GM12878 (cell line): ENCODE measurements at regions not wholly inside any gene's neighbourhood (a gene's known extent, or its start where the extent isn't known, plus 50 kb on each side); places are given as distances from the start of the nearest gene placed in this dataset.

ENCODE experiments used
- ATAC-seq: fragments of 200-7000 bp; cut with Tn5 transposase; 3 replicates; pipeline ENCODE4 v1.9.1; 2020; ENCODE audit warnings: mild to moderate bottlenecking, moderate library complexity
- BruUV-seq: library from RNA; stranded (reverse); fragments of 400-500 nt; replicated peaks from 2 replicates; lab custom pipeline; 2021; lab: Mats Ljungman, UMichigan
- CTCF ChIA-PET: fragments of 300-600 bp; sonication (Branson Sonifier 250); formaldehyde crosslinking; extraction: SDS; loops from one replicate; lab custom pipeline; 2021; ENCODE audit warnings: inconsistent platforms; lab: Yijun Ruan, JAX
- POLR2A ChIA-PET: fragments of 350-600 bp; formaldehyde crosslinking; extraction: SDS; loops from one replicate; lab custom pipeline; 2021; ENCODE audit warnings: inconsistent platforms; lab: Charles Lee
- RAD21 ChIA-PET: fragments of 300-600 bp; sonication (Branson Sonifier 250); formaldehyde crosslinking; loops from one replicate; lab custom pipeline; 2023; ENCODE audit warnings: antibody characterized with exemption; ENCODE audit not compliant: unreplicated experiment; lab: Charles Lee
- SMC1A ChIA-PET: fragments of 300-600 bp; sonication (Branson Sonifier 250); formaldehyde crosslinking; loops from one replicate; lab custom pipeline; 2023; ENCODE audit not compliant: unreplicated experiment, uncharacterized antibody; lab: Charles Lee
- DNase-seq: peaks from one replicate; pipeline ENCODE4 v3.0.0-alpha.2; 2011; ENCODE audit warnings: low read depth, low spot score
- FAIRE-seq: peaks from 3 replicates; lab custom pipeline; 2011; peaks lifted over from hg19 to GRCh38; lab: Jason Lieb, UNC
- H2AFZ ChIP-seq: 2 replicates; pipeline ENCODE4 v1.6.0; 2011; ENCODE audit warnings: low read depth, low read length, control low read depth; ENCODE audit not compliant: control insufficient read depth
- H3K27ac ChIP-seq: 2 replicates; pipeline ENCODE4 v1.5.1; 2011; ENCODE audit warnings: control low read depth; ENCODE audit not compliant: control insufficient read depth, insufficient read depth
- H3K27me3 ChIP-seq, 2 experiments: replicated peaks in 1 of 2; 2 replicates each; pipeline versions ENCODE4 v1.6.0 to v1.6.1; 2011; ENCODE audit warnings: low read length in 1 of 2; ENCODE audit not compliant: control insufficient read depth in 2 of 2, insufficient read depth in 2 of 2
- H3K36me3 ChIP-seq, 2 experiments: 2 replicates each; pipeline ENCODE4 v1.5.1; 2011; ENCODE audit warnings: low read length in 1 of 2; ENCODE audit not compliant: control insufficient read depth in 2 of 2, insufficient read depth in 2 of 2
- H3K4me1 ChIP-seq: 2 replicates; pipeline ENCODE4 v1.6.1; 2011; ENCODE audit warnings: mild to moderate bottlenecking, low read length, moderate library complexity, mixed read lengths; ENCODE audit not compliant: control insufficient read depth, insufficient read depth
- H3K4me2 ChIP-seq: 2 replicates; pipeline ENCODE4 v1.6.0; 2011; ENCODE audit warnings: control low read depth; ENCODE audit not compliant: control insufficient read depth, insufficient read depth
- H3K4me3 ChIP-seq: fragments of 200-600 bp; sonication (generic); 2 replicates; pipeline ENCODE4 v1.5.1; 2016
- H3K79me2 ChIP-seq: 2 replicates; pipeline ENCODE4 v1.6.0; 2011; ENCODE audit warnings: low read length; ENCODE audit not compliant: control insufficient read depth, insufficient read depth
- H3K9ac ChIP-seq: 2 replicates; pipeline ENCODE4 v1.8.0; 2011; ENCODE audit warnings: low read length, control low read depth, mixed read lengths; ENCODE audit not compliant: control insufficient read depth, insufficient read depth
- H3K9me3 ChIP-seq: replicated peaks from 3 replicates; pipeline ENCODE4 v1.5.1; 2011; ENCODE audit warnings: mild to moderate bottlenecking, low read length; ENCODE audit not compliant: control insufficient read depth, insufficient read depth
- H4K20me1 ChIP-seq: 2 replicates; pipeline ENCODE4 v1.6.0; 2011; ENCODE audit not compliant: control insufficient read depth, insufficient read depth
- EED ChIP-seq: sonication (generic); IDR thresholded peaks from 2 replicates; pipeline ENCODE4 v1.6.1; 2016; ENCODE audit warnings: antibody characterized with exemption, low read depth
- EGR1 ChIP-seq, 2 experiments: IDR thresholded peaks; 1 replicate in 1 of 2; 2 replicates in 1 of 2; pipeline ENCODE4 v1.6.1; 2011 to 2012; ENCODE audit warnings: low read depth in 2 of 2, low read length in 2 of 2, borderline replicate concordance in 1 of 2, mild to moderate bottlenecking in 1 of 2, moderate library complexity in 1 of 2
- ETV6 ChIP-seq, 2 experiments: fragments of 450-650 bp in 1 of 2; IDR thresholded peaks in 1 of 2; conservative IDR thresholded peaks in 1 of 2; 2 replicates each; pipeline ENCODE4 v1.6.1; 2014; ENCODE audit warnings: antibody characterized with exemption in 1 of 2, borderline replicate concordance in 1 of 2, low read depth in 1 of 2, mild to moderate bottlenecking in 1 of 2, moderate library complexity in 1 of 2
- IKZF1 ChIP-seq: fragments of 450-650 bp; conservative IDR thresholded peaks from 2 replicates; pipeline ENCODE4 v1.6.1; 2017; ENCODE audit warnings: antibody characterized with exemption, mild to moderate bottlenecking
- IKZF2 ChIP-seq, 2 experiments: fragments of 450-650 bp; IDR thresholded peaks; 2 replicates each; pipeline ENCODE4 v1.6.1; 2017; ENCODE audit warnings: mild to moderate bottlenecking in 2 of 2, moderate library complexity in 2 of 2
- MTA2 ChIP-seq: fragments of 450-650 bp; IDR thresholded peaks from 2 replicates; pipeline ENCODE4 v1.6.1; 2016; ENCODE audit warnings: low read depth, mild to moderate bottlenecking, moderate library complexity
- MTA3 ChIP-seq: IDR thresholded peaks from 2 replicates; pipeline ENCODE4 v1.6.1; 2012; ENCODE audit warnings: low read length, inconsistent platforms, borderline replicate concordance
- MYC ChIP-seq: IDR thresholded peaks from 2 replicates; pipeline ENCODE4 v1.6.1; 2011; ENCODE audit warnings: mild to moderate bottlenecking, low read length, moderate library complexity, inconsistent platforms; ENCODE audit not compliant: insufficient read depth, insufficient replicate concordance, insufficient read length, severe bottlenecking
- NFYA ChIP-seq: IDR thresholded peaks from 2 replicates; pipeline ENCODE4 v1.6.1; 2011; ENCODE audit warnings: low read depth, mild to moderate bottlenecking, low read length, improper control_type of control experiment, borderline replicate concordance
- NRF1 ChIP-seq: conservative IDR thresholded peaks from 2 replicates; pipeline ENCODE4 v1.6.1; 2011; ENCODE audit warnings: mild to moderate bottlenecking, low read depth, low read length, improper control_type of control experiment
- PAX8 ChIP-seq: fragments of 450-650 bp; IDR thresholded peaks from 2 replicates; pipeline ENCODE4 v1.6.1; 2017; ENCODE audit warnings: mild to moderate bottlenecking, moderate library complexity
- RAD51 ChIP-seq: fragments of 450-650 bp; IDR thresholded peaks from 2 replicates; pipeline ENCODE4 v1.6.1; 2016; ENCODE audit warnings: moderate library complexity, mild to moderate bottlenecking, inconsistent platforms
- RBBP5 ChIP-seq: fragments of 200-600 bp; sonication (generic); conservative IDR thresholded peaks from 2 replicates; pipeline ENCODE4 v1.6.1; 2016
- TCF12 ChIP-seq: IDR thresholded peaks from 2 replicates; pipeline ENCODE4 v1.6.1; 2011; ENCODE audit warnings: low read depth, mild to moderate bottlenecking, low read length
- TCF3 ChIP-seq: IDR thresholded peaks from 2 replicates; pipeline ENCODE4 v1.6.1; 2012; ENCODE audit warnings: low read depth, mild to moderate bottlenecking, low read length, borderline replicate concordance; ENCODE audit not compliant: insufficient read depth
- ZZZ3 ChIP-seq: IDR thresholded peaks from 2 replicates; pipeline ENCODE4 v1.6.1; 2011; ENCODE audit warnings: low read depth; ENCODE audit not compliant: control insufficient read depth, insufficient read length
- whole genome bisulfite sequencing: methylation state at CpG from one replicate; pipeline ENCODE4 v1.1.6; 2016; ENCODE audit warnings: low lambda C conversion rate; ENCODE audit not compliant: insufficient replicate concordance, insufficient coverage; ENCODE audit errors: missing lambda C conversion rate; 5-methylcytosine and 5-hydroxymethylcytosine counted together
- in situ Hi-C: fragments of 300-500 bp; cut with MboI; formaldehyde crosslinking; loops from 9 replicates; pipeline ENCODE4 v1.14.3; 2018; ENCODE audit warnings: mixed read lengths
- intact Hi-C: fragments of 100-400 bp; cut with micrococcal nuclease; formaldehyde crosslinking; loops from one replicate; pipeline ENCODE4 v1.14.2; 2022; ENCODE audit not compliant: unreplicated experiment
- TF ChIP-seq, protein P1 (sequence below): fragments of 450-650 bp; conservative IDR thresholded peaks from 2 replicates; pipeline ENCODE4 v1.6.1; 2017; ENCODE audit warnings: mild to moderate bottlenecking, moderate library complexity
- TF ChIP-seq, protein P2 (sequence below): fragments of 450-650 bp; IDR thresholded peaks from 2 replicates; pipeline ENCODE4 v1.6.1; 2017; ENCODE audit warnings: borderline replicate concordance
- TF ChIP-seq, protein P3 (sequence below): IDR thresholded peaks from 2 replicates; pipeline ENCODE4 v1.6.1; 2011; ENCODE audit warnings: low read depth, mild to moderate bottlenecking, low read length, moderate library complexity, borderline replicate concordance; ENCODE audit errors: extremely low read depth

DNA sequence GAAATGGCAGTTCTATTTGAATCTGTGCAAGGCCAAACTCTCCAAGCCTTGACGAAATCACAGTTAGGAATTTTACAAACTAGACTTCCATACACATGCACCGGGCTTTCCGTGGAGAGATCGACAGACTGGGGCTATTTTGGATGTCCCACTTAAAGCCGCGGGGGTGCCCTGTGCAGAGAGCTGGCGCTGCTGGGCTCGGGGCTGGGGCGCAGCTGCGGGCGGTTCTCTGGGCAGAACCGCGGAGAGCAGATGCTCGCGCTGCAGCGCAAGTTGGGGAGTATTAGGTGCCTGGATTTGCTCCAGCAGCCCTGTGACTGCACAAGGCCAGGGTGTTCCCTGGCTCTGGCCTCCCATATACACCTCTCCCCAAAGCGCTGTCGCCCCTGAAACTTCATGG lies 67.2 kb downstream of the SPATA19 start (continued):
- no peak for TF ChIP-seq PAX8
- TF ChIP-seq MTA3 = no peak
- TF ChIP-seq MYC = no peak
- no peak for TF ChIP-seq TCF12
- no peak for TF ChIP-seq IKZF2 (IDR thresholded peaks at IDR 0.05)
- TF ChIP-seq NFYA = no peak
- no peak for TF ChIP-seq EGR1 (IDR thresholded peaks at IDR 0.05; ENCODE audit: borderline replicate concordance in 1 of 2, low read depth in 2 of 2, low read length in 2 of 2)
- TF ChIP-seq IKZF1 = no peak
- TF ChIP-seq, protein P1, sequence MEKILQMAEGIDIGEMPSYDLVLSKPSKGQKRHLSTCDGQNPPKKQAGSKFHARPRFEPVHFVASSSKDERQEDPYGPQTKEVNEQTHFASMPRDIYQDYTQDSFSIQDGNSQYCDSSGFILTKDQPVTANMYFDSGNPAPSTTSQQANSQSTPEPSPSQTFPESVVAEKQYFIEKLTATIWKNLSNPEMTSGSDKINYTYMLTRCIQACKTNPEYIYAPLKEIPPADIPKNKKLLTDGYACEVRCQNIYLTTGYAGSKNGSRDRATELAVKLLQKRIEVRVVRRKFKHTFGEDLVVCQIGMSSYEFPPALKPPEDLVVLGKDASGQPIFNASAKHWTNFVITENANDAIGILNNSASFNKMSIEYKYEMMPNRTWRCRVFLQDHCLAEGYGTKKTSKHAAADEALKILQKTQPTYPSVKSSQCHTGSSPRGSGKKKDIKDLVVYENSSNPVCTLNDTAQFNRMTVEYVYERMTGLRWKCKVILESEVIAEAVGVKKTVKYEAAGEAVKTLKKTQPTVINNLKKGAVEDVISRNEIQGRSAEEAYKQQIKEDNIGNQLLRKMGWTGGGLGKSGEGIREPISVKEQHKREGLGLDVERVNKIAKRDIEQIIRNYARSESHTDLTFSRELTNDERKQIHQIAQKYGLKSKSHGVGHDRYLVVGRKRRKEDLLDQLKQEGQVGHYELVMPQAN = no peak

DNA sequence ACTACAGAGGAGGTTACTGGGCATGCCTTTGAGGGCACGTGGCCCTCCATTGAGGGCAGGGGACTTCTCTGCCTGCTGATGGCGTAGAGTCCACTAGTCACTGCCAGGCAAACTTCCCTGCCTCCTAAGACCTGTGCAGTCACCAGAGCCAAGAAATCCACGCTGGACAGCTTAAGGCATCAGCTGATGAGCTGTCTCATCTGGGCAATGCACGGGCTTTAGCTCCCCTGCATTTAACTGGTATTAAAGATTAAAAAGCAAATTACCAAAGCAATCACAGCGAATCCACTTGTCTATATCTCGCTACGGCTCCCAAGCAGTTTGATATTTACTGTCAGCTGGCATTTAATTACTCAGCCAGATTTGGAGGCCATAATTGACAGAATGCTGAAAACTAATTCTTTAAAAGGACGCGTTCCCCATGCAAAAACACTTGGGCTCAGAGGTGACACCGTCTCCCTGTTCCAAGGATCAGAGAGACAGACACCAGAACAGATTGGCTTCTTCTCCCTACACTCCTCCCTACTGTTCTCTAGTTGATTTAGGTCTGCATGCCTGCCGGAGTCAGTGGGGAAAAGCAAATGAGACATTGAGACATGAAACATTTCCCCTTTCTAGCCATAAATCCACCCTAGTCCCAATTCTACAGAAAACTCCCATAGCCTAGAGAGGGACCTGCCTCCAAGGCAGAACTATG lies 68.5 kb downstream of the SPATA19 start:
- H3K9ac ChIP-seq = no peak overlapping the region
- RAD21 ChIA-PET = no interaction called here
- H3K36me3 ChIP-seq = no peaks in the 10 kb centered on the region
- POLR2A ChIA-PET = no interaction called here
- no peaks in the 10 kb centered on the region for H4K20me1 ChIP-seq
- DNase-seq = no peak
- WGBS = 38% methylated on average over 11 of the region's 11 CpGs
- H2AFZ ChIP-seq = no peak overlapping the region
- no peak overlapping the region for H3K4me2 ChIP-seq
- BruUV-seq = no TSS peak
- CTCF ChIA-PET = no interaction called here
- SMC1A ChIA-PET = no interaction called here
- no peaks in the 10 kb centered on the region for H3K9me3 ChIP-seq
- no peaks in the 10 kb centered on the region for H3K79me2 ChIP-seq
- no peak for ATAC-seq
- in situ Hi-C loops = no loop called here
- no peak overlapping the region for H3K4me3 ChIP-seq
- H3K27me3 ChIP-seq = no peaks in the 10 kb centered on the region
- no peak overlapping the region for H3K27ac ChIP-seq
- no peak for FAIRE-seq
- intact Hi-C loops = no loop called here
- no peaks in the 10 kb centered on the region for H3K4me1 ChIP-seq
- TF ChIP-seq TCF3 (no peak), RBBP5 (no peak), EED (no peak), MTA2 (no peak), RAD51 (no peak), ZZZ3 (no peak), ETV6 (conservative IDR thresholded peaks at IDR 0.05 in 1 of 2, IDR thresholded peaks at IDR 0.05 in 1 of 2; ENCODE audit: borderline replicate concordance in 1 of 2, low read depth in 1 of 2) (no peak), NRF1 (no peak)
- TF ChIP-seq, protein P2, sequence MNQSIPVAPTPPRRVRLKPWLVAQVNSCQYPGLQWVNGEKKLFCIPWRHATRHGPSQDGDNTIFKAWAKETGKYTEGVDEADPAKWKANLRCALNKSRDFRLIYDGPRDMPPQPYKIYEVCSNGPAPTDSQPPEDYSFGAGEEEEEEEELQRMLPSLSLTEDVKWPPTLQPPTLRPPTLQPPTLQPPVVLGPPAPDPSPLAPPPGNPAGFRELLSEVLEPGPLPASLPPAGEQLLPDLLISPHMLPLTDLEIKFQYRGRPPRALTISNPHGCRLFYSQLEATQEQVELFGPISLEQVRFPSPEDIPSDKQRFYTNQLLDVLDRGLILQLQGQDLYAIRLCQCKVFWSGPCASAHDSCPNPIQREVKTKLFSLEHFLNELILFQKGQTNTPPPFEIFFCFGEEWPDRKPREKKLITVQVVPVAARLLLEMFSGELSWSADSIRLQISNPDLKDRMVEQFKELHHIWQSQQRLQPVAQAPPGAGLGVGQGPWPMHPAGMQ = no peak
- TF ChIP-seq, protein P3, sequence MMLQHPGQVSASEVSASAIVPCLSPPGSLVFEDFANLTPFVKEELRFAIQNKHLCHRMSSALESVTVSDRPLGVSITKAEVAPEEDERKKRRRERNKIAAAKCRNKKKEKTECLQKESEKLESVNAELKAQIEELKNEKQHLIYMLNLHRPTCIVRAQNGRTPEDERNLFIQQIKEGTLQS = no peak
